HG03095 (cell line): ENCODE measurements at regions not wholly inside any gene's neighbourhood (a gene's known extent, or its start where the extent isn't known, plus 50 kb on each side); places are given as distances from the start of the nearest gene placed in this dataset.

Experiments
- ATAC-seq: cut with Tn5 transposase; IDR thresholded peaks from one replicate; pipeline ENCODE4 v1.9.1; 2021; ENCODE audit warnings: moderate library complexity; ENCODE audit not compliant: unreplicated experiment

- no peak for ATAC-seq
Observed at GRCh38 chr12:13843841-13844240, 137.6 kb downstream of the GRIN2B start.

DNA sequence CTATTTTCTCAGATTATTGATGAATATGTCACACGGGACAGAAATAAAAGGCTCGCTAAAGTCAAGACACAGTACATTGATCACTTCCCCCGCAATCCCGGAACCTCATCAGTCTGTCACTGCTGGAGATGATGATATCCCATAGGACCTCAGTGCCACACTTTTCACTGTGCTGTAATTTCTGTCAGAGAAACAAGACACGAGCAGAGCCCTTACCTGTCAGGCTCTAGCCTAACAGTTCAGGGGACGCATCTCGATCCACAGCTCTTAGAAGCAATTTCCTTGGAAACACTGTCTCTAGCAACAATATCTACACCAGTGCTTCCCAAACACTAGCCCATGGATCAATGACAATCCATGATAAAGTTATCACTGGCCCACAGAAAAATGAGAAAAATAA, 140.0 kb downstream of the GRIN2B start:
- no peak for ATAC-seq

GRCh38 chr12:13839365-13840336, 141.8 kb downstream of the GRIN2B start:
- ATAC-seq: no peak

GRCh38 chr12:13836099-13836498, 145.3 kb downstream of the GRIN2B start:
- no peak for ATAC-seq

- ATAC-seq: no peak
Observed at GRCh38 chr12:13835652-13836051, 145.8 kb downstream of the GRIN2B start.

DNA sequence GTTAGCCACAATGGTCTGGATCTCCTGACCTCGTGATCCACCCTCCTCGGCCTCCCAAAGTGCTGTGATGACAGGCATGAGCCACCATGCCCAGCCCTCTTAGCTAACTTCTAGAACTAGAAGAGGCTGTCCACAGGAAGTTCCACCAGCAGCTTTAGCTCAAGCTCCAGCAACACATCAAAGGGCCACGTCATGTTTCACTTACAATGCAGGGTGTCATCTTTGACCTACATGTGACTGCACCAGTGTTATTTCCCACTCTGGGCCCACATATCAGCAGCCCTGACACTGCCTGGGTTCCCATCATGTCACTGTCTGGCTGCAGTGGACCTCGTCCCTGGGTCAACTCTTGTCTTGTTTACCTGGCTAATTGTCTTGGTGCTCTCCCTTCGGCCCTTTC, 147.2 kb downstream of the GRIN2B start:
- ATAC-seq: no peak

DNA sequence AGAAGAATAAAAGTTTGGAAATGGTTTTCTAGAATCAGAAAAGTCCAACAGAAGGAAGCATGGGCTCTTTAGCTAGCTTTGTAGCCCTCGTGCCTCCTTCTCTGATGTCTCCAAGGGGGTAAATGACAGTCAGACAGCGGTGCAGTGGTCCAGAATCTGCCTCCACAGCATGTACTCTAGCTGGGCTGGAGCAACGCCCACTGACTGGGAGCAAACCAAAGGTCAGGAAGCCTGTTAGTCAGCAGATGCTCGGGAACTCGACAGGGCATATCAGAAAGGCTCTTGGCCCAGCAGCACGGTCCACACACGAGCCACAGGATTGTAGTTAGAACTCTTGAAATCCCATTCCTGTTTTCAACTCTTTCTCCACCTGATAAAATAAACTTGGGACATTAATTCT, 164.3 kb downstream of the GRIN2B start:
- ATAC-seq: no peak

- ATAC-seq: no peak
Observed at GRCh38 chr12:13816394-13816793, 165.0 kb downstream of the GRIN2B start.

GRCh38 chr12:13812168-13812567, 169.2 kb downstream of the GRIN2B start:
- no peak for ATAC-seq

GRCh38 chr12:13811061-13811460, 170.3 kb downstream of the GRIN2B start:
- ATAC-seq: no peak

- ATAC-seq: no peak
Observed at GRCh38 chr12:13805041-13805440, 176.4 kb downstream of the GRIN2B start.

DNA sequence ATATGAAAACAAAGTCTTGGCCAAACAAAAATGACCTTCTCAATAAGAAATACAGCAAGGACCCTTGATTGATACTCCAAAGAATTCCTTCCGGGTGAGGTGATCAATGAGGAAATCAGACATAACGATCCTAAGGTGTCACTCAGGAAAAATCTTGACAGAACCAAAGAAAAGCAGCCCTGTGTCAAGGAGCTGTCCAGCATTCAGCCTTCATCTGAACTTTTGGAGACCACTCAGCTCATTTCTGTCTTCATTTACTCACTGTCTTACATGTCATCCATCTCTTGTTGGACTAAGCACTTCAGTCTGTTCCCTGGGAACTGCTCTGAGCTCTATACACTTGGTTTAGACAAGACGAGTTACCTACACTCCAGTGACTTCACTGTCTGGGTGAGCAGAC, 179.9 kb downstream of the GRIN2B start:
- no peak for ATAC-seq

GRCh38 chr12:13799574-13799973, 181.8 kb downstream of the GRIN2B start:
- ATAC-seq: no peak

DNA sequence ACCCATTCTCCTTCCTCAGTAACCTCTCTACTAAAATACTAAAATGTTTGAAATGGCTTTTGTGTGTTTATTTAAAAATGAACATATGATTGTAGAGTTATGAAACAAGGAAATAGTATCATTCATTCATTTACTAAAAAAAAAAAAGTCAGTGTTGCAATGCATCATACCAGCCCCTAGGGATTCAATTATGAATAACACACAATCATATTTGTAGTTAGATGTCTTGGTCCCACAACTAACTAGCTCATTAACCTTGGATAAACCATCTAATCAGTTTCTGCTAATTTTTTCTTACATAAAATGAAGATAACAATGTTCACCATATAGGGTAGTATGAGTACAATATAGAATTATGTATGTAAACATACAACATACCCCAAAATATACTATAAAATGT, 183.2 kb downstream of the GRIN2B start:
- ATAC-seq: no peak

DNA sequence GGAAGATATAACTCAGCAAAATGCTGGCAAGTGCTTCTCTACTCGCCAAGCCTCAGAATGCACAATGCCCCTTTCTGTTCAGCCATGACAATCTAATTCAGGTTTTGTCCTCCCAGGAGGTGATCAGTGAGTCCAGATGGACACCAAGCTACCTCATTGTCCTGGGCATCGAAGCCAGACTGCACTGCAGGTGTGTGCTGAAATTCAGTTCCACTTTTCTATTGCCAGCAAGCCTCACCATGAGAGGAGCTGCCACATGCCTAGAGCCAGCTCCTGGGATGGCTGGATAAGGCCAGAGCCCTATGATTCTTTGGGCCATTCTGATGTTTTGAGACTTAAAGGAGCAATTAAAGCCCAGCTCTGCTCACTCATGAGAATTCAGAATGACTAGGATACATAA, 186.7 kb downstream of the GRIN2B start:
- ATAC-seq: no peak

DNA sequence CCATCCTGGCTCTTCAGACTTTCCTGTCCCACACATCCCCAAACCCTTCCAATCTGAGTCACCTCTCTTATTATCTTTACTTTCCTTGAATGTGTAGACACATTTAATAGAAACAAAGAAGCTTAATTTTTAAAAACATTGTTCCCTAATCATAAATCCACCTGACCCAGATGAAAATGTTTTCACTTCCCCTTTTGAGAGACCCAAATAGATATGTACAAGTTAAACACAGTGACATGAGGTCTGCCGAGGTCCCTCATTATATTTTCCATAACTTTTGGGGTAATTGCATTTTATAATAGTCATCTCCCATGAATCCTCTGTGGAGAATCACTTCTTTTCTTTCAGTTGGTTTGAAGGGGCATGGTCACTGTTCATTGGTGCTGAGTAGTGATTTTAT, 191.1 kb downstream of the GRIN2B start:
- ATAC-seq: no peak

DNA sequence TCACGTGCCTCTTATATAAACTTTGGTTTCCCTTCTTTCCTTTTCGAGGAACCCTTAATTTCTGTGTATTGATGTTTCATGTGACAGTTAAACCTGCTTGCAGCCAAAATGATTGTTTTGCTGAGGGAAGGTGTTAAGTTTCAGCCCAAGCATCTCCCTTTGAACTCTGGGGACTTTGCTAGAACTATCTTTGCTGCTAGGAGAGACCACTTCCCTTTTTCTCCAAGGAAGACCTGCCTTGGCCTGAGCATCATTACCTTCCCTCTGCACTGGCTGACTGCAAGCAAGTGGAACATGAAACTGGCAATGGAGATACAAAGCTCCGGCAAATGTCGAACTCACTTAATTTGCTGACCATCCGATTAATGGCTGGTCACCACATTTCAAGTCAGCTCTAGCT, 192.8 kb downstream of the GRIN2B start:
- ATAC-seq: no peak

GRCh38 chr12:13786646-13787045, 194.8 kb downstream of the GRIN2B start:
- ATAC-seq: no peak

GRCh38 chr12:13784504-13784903, 196.9 kb downstream of the GRIN2B start:
- ATAC-seq: no peak

GRCh38 chr12:13780453-13780852, 200.9 kb downstream of the GRIN2B start:
- ATAC-seq: no peak

DNA sequence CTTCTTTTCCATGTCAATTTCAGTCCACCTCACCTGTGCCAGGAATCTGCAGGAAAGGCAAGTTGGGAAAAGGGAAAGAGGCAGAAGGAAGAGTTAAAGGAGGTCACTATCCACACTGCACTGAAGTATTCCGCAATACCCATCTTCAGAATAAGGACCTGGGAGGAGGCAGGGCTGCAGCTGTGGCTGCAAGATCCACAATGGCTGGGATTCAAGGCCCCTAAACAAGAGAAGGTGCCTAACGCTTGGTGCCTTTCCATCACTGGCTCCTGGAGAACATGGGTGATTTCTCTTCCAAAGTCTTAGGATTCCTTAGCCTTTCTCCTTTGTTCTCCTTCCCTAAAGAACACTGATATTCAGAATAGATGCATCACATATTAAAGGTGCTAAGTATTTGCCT, 204.0 kb downstream of the GRIN2B start:
- no peak for ATAC-seq

DNA sequence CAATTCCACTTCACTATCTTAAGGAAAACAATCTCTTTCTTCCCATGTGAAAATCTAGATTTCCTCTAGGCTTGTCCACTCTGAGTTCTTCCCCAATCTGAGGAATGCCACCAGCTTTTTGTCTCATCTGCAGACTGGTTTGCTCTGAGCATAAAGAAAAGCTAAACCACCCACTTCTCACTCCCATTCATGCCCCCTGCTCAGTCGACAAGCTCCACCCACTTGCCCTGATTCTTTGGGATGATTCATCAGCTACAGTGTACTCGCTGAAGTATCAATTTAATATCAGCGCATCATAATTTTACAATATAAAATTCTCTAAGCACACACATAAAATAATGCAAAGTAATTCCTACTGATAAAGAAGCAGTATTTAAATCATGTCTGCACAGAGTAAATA, 209.1 kb downstream of the GRIN2B start:
- no peak for ATAC-seq

- no peak for ATAC-seq
Observed at GRCh38 chr12:13770576-13770975, 210.8 kb downstream of the GRIN2B start.
